ENCODE measurements at regions not wholly inside any gene's neighbourhood (a gene's known extent, or its start where the extent isn't known, plus 50 kb on each side); places are given as distances from the start of the nearest gene placed in this dataset.

- TF ChIP-seq CTCF (IDR thresholded peaks at IDR 0.05; ENCODE audit: low read length) (no peak), EZH2 (IDR thresholded peaks at IDR 0.05; ENCODE audit: borderline replicate concordance, low read length) (no peak)
- H3K9me3 ChIP-seq (ENCODE audit: low read length): peaks cover 3% of the 10 kb centered on the region; the same call in 1 of the 2 replicates
- H3F3A ChIP-seq (ENCODE audit: insufficient read depth, low read length): no peaks in the 10 kb centered on the region
- H3K79me2 ChIP-seq (ENCODE audit: insufficient read depth, low read length): no peaks in the 10 kb centered on the region
- no peaks in the 10 kb centered on the region for H3K36me3 ChIP-seq (ENCODE audit: insufficient read depth, low read length)
- H4K20me1 ChIP-seq (ENCODE audit: insufficient read depth, low read length): no peaks in the 10 kb centered on the region
- H3K27ac ChIP-seq (ENCODE audit: low read depth, low read length, poor library complexity, severe bottlenecking): no peak overlapping the region
- no peak overlapping the region for H3K4me3 ChIP-seq (ENCODE audit: low read depth, low read length, poor library complexity, severe bottlenecking)
- no peak overlapping the region for H3K4me2 ChIP-seq (ENCODE audit: low read length)
- no peaks in the 10 kb centered on the region for H3K9me2 ChIP-seq (ENCODE audit: low read depth, low read length)
- no peaks in the 10 kb centered on the region for H3K4me1 ChIP-seq (ENCODE audit: insufficient read depth, low read length, severe bottlenecking)
- H2AFZ ChIP-seq (ENCODE audit: low read length): no peak overlapping the region
- no peak overlapping the region for H3K9ac ChIP-seq (ENCODE audit: low read length)
- H3K27me3 ChIP-seq (ENCODE audit: insufficient read depth, low read length): no peaks in the 10 kb centered on the region
These were observed 224.6 kb upstream of the FOXN3 start for GRCh38 chr14:89641495-89642175.

- no peaks in the 10 kb centered on the region for H3K4me1 ChIP-seq (ENCODE audit: insufficient read depth, low read length, severe bottlenecking)
- H3K27ac ChIP-seq (ENCODE audit: low read depth, low read length, poor library complexity, severe bottlenecking): no peak overlapping the region
- TF ChIP-seq EZH2 (IDR thresholded peaks at IDR 0.05; ENCODE audit: borderline replicate concordance, low read length) (no peak), CTCF (IDR thresholded peaks at IDR 0.05; ENCODE audit: low read length) (no peak)
- no peak overlapping the region for H3K4me3 ChIP-seq (ENCODE audit: low read depth, low read length, poor library complexity, severe bottlenecking)
- H3K9me3 ChIP-seq (ENCODE audit: low read length): peaks cover 3% of the 10 kb centered on the region; the same call in 1 of the 2 replicates
- H2AFZ ChIP-seq (ENCODE audit: low read length): no peak overlapping the region
- H3K79me2 ChIP-seq (ENCODE audit: insufficient read depth, low read length): no peaks in the 10 kb centered on the region
- H3K36me3 ChIP-seq (ENCODE audit: insufficient read depth, low read length): no peaks in the 10 kb centered on the region
- H3K9me2 ChIP-seq (ENCODE audit: low read depth, low read length): no peaks in the 10 kb centered on the region
- H4K20me1 ChIP-seq (ENCODE audit: insufficient read depth, low read length): no peaks in the 10 kb centered on the region
- no peak overlapping the region for H3K4me2 ChIP-seq (ENCODE audit: low read length)
- no peaks in the 10 kb centered on the region for H3F3A ChIP-seq (ENCODE audit: insufficient read depth, low read length)
- H3K9ac ChIP-seq (ENCODE audit: low read length): no peak overlapping the region
- no peaks in the 10 kb centered on the region for H3K27me3 ChIP-seq (ENCODE audit: insufficient read depth, low read length)
These were observed 223.1 kb upstream of the FOXN3 start for GRCh38 chr14:89640141-89640540.

DNA sequence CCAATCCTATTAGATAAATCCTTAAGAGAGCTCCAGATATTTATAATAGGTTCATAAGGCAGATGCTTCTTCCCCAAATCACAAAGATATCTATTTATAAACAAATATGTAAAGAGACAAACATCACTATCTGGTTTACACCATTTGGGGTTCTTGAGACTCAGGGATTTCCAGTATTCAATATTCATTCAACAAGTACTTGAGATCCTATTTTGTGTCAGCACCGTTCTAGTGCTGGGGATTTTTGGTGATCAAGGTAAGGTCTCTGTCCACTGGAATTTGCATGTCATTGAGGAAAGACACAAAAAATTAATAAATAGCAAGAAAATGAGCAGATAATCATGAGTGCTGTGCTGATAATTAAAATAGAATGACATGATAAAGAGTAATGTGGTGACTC, 222.7 kb upstream of the FOXN3 start:
- Histone ChIP-seq H3K79me2 (ENCODE audit: insufficient read depth, low read length) (no peaks in the 10 kb centered on the region), H3K27me3 (ENCODE audit: insufficient read depth, low read length) (no peaks in the 10 kb centered on the region), H3K36me3 (ENCODE audit: insufficient read depth, low read length) (no peaks in the 10 kb centered on the region), H3K4me3 (ENCODE audit: low read depth, low read length, poor library complexity, severe bottlenecking) (no peak overlapping the region), H3K9me3 (ENCODE audit: low read length) (peaks cover 3% of the 10 kb centered on the region; the same call in 1 of the 2 replicates), H3K9ac (ENCODE audit: low read length) (no peak overlapping the region), H3K9me2 (ENCODE audit: low read depth, low read length) (no peaks in the 10 kb centered on the region), H3K27ac (ENCODE audit: low read depth, low read length, poor library complexity, severe bottlenecking) (no peak overlapping the region), H3K4me1 (ENCODE audit: insufficient read depth, low read length, severe bottlenecking) (no peaks in the 10 kb centered on the region), H3F3A (ENCODE audit: insufficient read depth, low read length) (no peaks in the 10 kb centered on the region), H3K4me2 (ENCODE audit: low read length) (no peak overlapping the region), H2AFZ (ENCODE audit: low read length) (no peak overlapping the region), H4K20me1 (ENCODE audit: insufficient read depth, low read length) (no peaks in the 10 kb centered on the region)
- TF ChIP-seq CTCF (IDR thresholded peaks at IDR 0.05; ENCODE audit: low read length) (no peak), EZH2 (IDR thresholded peaks at IDR 0.05; ENCODE audit: borderline replicate concordance, low read length) (no peak)

Measured in OCI-LY1 (cell line).